Activated CD8-positive, alpha-beta memory T cell treated with anti-CD3 and anti-CD28 coated beads for 36 hours (primary cell): ENCODE measurements at regions not wholly inside any gene's neighbourhood (a gene's known extent, or its start where the extent isn't known, plus 50 kb on each side); places are given as distances from the start of the nearest gene placed in this dataset.
"Not testable (repeated sequence)": the region's sequence is repeated elsewhere in the genome, so short reads cannot be mapped to it uniquely, and the experiment has no call there.

ENCODE experiments used
- CTCF ChIA-PET: fragments of 350-600 bp; sonication (Branson Sonifier 250); formaldehyde crosslinking; loops from one replicate; lab custom pipeline; 2021; ENCODE audit warnings: antibody characterized with exemption; lab: Charles Lee
- POLR2A ChIA-PET: fragments of 350-600 bp; sonication (Branson Sonifier 250); formaldehyde crosslinking; loops from one replicate; lab custom pipeline; 2021; ENCODE audit warnings: antibody characterized with exemption; lab: Charles Lee

GRCh38 chr19:29873801-29874575, 62.2 kb downstream of the CCNE1 start:
- ChIA-PET POLR2A (no interaction called here), CTCF (interaction anchor here (0.7 to 5.7 kb wide), 15 partner anchors 8 to 207 kb away, joined by 3 to 45 read pairs (median 4); no protein-coding TSS in a partner anchor)

DNA sequence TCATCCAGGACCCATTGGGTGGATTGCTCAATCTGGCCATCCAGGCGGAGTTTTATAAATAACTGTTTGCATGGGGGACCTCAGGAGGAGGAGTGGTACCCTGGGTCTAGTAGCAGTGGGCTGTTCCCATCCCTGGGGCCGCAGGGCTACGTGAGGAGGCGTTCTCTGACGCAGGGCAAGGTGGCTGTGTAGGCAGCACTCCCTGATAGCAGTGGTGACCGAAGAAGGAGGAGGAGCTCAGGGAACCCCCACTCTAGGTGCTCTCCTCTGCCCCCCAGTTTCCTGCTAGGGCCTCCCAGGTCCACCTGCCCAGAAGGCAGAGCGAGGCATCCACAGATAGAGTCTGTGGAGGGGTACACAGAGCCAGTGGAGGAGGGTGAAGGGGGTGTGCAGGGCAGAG, 64.1 kb downstream of the CCNE1 start:
- CTCF ChIA-PET: interaction anchor here (5.7 kb wide), 1 partner anchor 115 kb away, joined by 45 read pairs; no protein-coding TSS in a partner anchor
- POLR2A ChIA-PET: no interaction called here

DNA sequence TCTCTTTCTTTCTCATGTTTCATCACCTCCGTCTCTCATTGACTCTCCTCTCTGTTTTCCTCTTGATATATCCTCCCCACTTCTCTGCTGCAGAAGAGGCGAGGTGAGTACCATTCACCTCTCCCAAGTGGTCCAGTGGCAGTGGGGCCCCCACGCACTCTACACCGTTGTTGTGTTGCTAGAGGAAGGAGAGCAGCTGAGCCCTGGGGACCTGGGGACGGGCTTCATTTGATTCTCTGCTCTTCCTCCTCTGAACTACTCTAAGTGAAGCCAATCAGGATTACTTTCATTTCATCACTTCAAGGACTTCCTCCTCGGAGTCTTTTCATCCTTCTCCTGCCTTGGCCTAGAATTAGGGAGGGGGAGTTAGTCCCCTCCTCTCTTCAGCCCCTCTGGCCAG, 64.6 kb downstream of the CCNE1 start:
- ChIA-PET CTCF (interaction anchor here (5.7 kb wide), 1 partner anchor 116 kb away, joined by 45 read pairs; no protein-coding TSS in a partner anchor), POLR2A (no interaction called here)

DNA sequence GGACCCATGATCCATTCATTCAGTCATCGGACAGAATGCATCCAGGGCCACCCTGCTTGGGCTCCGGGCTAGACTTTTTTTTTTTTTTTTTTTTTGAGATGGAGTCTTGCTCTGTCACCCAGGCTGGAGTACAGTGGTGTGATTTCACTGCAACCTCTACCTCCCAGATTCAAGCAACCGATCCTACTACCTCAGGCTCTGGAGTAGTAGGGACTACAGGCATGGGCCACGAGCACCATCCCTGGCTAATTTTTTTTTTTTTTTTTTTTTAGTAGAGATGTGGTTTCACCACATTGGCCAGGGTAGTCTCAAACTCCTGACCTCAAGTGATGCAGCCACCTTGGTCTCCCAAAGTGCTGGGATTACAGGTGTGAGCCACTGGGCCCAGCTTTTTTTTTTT, 65.1 kb downstream of the CCNE1 start:
- POLR2A ChIA-PET: not testable (repeated sequence)
- CTCF ChIA-PET: interaction anchor here (0.7 to 5.7 kb wide), 2 partner anchors 116 kb away, joined by 3 to 45 read pairs; no protein-coding TSS in a partner anchor

DNA sequence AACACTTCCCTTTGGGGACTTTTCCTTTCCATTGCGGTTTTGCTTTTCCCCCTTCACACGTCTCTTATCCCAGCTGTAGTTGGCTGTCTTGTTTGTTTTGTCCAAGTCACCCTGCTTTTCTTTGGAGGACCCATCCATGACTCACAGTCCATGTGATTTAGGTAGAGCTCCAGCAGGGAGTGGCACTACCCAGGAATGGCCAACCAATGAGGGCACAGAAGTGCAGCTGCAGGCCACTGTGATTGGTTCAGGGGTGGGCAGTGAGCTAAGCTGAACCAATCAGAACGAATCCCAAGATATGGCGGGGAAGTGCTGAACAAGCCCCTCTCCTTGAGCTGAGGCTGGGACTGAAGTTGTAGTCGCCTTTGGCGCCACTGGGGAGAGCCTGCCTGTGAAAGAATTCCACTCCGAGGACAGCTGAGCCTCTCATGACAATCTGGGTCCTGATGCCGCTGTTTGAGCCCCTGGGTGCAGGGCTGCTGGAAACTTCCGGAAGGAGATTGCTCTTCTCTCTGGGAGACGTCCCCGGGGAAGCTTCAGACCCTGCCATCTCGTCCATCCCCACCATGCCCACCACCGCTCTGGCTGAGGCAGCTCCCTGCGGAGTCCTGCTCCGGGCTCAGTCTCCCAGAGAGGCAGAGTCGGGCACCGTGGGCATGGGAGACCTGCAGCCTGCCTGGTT, 62.9 kb upstream of the URI1 start:
- CTCF ChIA-PET: interaction anchor here (1.0 to 1.1 kb wide), 2 partner anchors 119 to 121 kb away, joined by 3 read pairs; no protein-coding TSS in a partner anchor
- POLR2A ChIA-PET: no interaction called here

GRCh38 chr19:29879655-29879974, 62.4 kb upstream of the URI1 start:
- CTCF ChIA-PET: interaction anchor here (1.1 kb wide), 1 partner anchor 120 kb away, joined by 3 read pairs; no protein-coding TSS in a partner anchor

DNA sequence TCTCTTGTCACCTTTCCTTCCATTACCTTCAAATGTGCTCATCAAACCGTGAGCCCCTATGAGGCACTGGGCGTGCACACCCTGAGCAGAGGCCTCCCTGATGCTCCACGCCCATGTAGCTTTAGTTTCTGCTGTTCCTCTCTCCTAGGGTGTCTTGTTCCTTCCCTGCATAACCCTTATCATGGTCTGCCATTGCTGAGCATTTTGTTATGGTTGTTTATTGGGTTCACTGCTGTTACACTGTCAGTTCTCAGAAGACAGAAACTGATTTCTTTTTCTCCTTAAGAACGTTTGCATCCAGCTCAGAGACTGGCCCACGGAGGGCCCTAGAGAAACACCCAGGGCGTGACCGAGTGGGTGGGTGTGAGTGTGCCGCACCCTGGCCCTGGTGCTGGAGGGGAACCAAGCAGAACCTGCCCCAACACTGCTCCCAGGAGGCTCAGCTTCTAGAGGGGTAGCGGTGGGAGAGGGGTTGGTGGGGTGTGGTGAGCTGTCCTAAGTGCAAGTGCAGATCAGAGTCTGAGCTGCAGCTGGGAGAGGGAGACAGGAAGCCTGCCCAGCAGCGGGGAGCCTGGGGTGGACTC, 61.4 kb upstream of the URI1 start:
- ChIA-PET POLR2A (no interaction called here), CTCF (interaction anchor here (1.2 kb wide), 1 partner anchor 8 kb away, joined by 3 read pairs; no protein-coding TSS in a partner anchor)

More at GRCh38 chr19:29879655-29879974, 62.4 kb upstream of the URI1 start:
- POLR2A ChIA-PET: no interaction called here

- POLR2A ChIA-PET: no interaction called here
- CTCF ChIA-PET: no interaction called here
Observed at GRCh38 chr19:29881386-29881785, 60.7 kb upstream of the URI1 start.

GRCh38 chr19:29882719-29883105, 59.3 kb upstream of the URI1 start:
- CTCF ChIA-PET: interaction anchor here (1.1 to 1.8 kb wide), 2 partner anchors 9 to 91 kb away, joined by 3 to 4 read pairs; no protein-coding TSS in a partner anchor
- POLR2A ChIA-PET: no interaction called here

DNA sequence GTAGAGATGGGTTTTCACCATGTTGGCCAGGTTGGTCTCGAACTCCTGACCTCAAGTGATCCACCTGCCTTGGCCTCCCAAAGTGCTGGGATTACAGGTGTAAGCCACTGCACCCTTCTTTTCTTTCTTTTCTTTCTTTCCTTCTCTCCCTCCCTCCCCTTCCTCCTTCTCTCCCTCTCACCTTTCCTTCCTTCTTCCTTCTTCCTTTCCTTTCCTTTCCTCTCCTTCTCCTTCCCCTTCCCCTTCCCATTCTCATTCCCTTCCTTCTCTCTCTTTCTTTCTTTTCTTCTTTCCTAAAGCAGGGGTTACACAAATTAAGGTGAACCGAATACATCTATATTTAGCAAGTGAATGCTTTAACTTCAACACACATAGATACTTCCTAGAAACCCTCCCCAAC, 58.0 kb upstream of the URI1 start:
- CTCF ChIA-PET: no interaction called here
- POLR2A ChIA-PET: no interaction called here

DNA sequence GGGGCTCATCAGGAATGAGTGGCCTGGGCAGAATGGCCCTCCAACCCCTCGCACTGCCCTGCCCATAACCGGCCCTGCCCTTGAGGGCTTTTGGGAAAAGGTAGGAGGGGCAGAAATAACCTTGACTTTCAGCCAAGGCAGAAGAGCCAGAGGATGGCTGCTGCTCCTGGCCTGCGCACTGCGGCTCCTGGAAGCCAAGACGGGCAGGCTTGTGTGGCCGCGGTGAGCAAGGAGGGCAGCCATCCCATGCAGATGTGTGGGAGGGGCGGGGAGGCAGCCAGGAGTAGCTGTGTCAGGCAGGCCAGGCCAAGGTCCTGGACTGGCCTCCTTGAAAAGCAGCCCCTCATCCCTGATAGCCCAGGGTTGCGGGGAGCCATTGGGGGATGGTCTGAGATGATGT, 57.6 kb upstream of the URI1 start:
- ChIA-PET POLR2A (no interaction called here), CTCF (no interaction called here)

GRCh38 chr19:29886106-29886505, 55.9 kb upstream of the URI1 start:
- CTCF ChIA-PET, POLR2A ChIA-PET: not testable (repeated sequence)

GRCh38 chr19:29886586-29886985, 55.5 kb upstream of the URI1 start:
- ChIA-PET POLR2A (no interaction called here), CTCF (no interaction called here)

DNA sequence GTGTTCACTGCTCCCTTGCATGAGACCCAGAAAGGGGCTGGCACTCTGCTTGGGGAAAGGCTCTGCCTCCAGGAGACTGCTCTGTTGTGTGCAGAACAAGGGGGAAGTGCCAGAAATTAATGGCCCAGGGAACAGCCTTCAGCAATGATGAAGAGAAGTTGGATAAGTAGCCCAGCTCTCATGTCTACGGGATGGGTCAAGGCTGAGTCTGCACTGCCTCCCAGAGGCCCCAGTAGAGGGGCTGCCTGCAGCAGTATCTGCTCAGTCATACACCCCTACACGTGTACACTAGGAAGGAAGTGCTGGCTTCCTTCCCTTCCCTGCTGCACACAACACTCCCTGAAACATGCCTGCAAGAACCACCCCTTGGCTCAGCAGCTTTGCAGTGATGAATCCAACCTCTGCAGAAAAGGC, 54.6 kb upstream of the URI1 start:
- POLR2A ChIA-PET: no interaction called here
- CTCF ChIA-PET: no interaction called here

DNA sequence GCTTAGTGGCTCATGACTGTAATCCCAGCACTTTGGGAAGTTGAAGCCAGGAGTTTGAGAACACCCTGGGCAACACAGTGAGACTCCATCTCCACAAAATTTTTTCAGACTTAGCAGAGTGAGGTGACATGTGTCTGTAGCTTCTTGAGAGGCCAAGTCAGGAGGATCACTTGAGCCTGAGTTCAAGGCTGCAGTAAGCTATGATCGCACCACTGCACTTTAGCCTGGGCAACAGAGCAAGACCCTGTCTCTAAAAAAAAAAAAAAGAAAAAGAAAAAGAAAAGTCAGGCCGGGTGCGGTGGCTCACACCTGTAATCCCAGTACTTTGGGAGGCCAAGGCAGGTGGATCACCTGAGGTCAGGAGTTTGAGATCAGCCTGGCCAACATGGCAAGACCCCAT, 54.0 kb upstream of the URI1 start:
- POLR2A ChIA-PET: not testable (repeated sequence)
- CTCF ChIA-PET: interaction anchor here (0.6 kb wide), 1 partner anchor 106 kb away, joined by 3 read pairs; no protein-coding TSS in a partner anchor

GRCh38 chr19:29889702-29890101, 52.3 kb upstream of the URI1 start:
- POLR2A ChIA-PET: no interaction called here

GRCh38 chr19:29890392-29890791, 51.6 kb upstream of the URI1 start:
- POLR2A ChIA-PET: no interaction called here
- CTCF ChIA-PET: no interaction called here

More at GRCh38 chr19:29889702-29890101, 52.3 kb upstream of the URI1 start:
- CTCF ChIA-PET: no interaction called here
